Astrocyte of the spinal cord (primary cell): ENCODE measurements at regions not wholly inside any gene's neighbourhood (a gene's known extent, or its start where the extent isn't known, plus 50 kb on each side); places are given as distances from the start of the nearest gene placed in this dataset.

ENCODE experiments used
- DNase-seq: peaks from one replicate; pipeline ENCODE4 v3.0.0; 2011; ENCODE audit warnings: low read depth, low spot score
- H3K4me3 ChIP-seq: 2 replicates; pipeline ENCODE4 v1.5.1; 2011; ENCODE audit warnings: low read depth, mild to moderate bottlenecking, low read length, moderate library complexity
- CTCF ChIP-seq: IDR thresholded peaks from 2 replicates; pipeline ENCODE4 v1.5.1; 2012; ENCODE audit warnings: low read depth, mild to moderate bottlenecking, low read length, inconsistent platforms
- in situ Hi-C: cut with HindIII; loops from 2 replicates; pipeline ENCODE4 v1.10.0; 2017; ENCODE audit warnings: low sequenced_read_pairs

- in situ Hi-C loops = no loop called here
- TF ChIP-seq CTCF = no peak
- H3K4me3 ChIP-seq = no peak overlapping the region
- peak; percentile 58 for DNase-seq
These were observed 304.1 kb upstream of the ERBB4 start for GRCh38 chr2:212842544-212843185.

DNA sequence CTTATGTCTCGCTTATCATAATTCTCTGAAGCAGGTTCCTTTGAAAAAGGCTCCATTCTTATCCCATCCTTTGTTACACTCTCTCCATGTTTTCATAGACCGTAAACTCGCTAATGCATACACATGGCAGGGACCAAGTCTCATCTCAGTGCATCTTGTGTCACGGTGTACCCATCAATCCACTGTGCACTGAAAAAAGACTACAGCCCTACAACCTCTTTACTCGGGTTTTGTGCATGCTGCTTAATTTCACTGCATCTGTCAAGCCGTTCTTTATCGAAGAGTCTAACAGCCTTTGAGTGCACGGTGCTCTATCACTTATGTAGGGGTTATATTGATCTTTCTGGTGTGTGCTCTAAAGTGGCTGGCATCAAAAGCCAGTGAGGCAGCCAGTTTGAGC is 302.9 kb upstream of the ERBB4 start:
- TF ChIP-seq CTCF = no peak
- no peak for DNase-seq
- in situ Hi-C loops = no loop called here
- no peak overlapping the region for H3K4me3 ChIP-seq

DNA sequence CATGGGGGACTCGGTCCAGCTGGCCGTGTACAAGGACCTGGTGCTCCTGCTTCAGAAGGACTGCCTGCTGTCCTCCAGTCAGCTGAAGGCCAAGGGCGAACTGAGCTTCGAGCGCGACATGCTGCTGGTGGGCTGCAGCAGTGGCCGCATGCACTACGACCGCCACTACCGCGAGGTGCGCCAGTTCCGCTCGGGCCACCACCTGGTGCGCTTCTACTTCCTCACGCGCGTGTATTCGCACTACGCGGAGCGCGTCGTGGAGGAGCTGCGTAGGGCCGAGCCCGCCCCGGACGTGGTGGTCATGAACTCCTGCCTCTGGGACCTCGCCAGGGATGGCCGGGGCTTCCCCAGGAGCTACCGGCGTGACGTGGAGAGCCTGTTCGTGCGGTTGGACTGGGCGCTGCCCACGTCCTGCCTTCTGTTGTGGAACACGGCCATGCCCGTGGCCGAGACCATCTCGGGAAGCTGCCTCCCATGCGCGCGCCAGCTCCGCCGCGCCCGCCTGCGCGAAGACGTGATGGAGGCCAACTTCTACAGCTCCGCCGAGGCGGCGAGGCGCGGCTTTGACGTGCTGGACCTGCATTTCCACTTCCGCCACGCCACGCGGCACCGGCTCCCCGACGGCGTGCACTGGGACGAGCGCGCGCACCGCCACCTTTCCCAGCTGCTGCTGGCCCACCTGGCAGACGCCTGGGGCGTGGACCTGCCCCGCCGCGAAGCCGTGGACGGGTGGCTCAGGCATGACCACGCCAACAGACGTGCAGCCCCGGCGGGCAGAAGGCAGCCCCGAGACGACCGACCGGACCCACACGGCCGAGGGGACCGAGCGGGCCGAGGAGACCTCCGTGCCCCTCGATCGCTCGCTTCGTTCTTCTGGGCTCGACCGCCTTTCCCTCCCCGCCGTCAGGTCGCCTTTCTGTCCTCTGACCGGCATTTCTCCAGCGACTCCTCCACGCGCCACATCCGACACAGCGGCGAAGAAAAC is 293.9 kb upstream of the ERBB4 start:
- in situ Hi-C loops = no loop called here
- DNase-seq = no peak

GRCh38 chr2:212831671-212832199 is 293.1 kb upstream of the ERBB4 start:
- in situ Hi-C loops = no loop called here
- no peak for DNase-seq
- no peak for TF ChIP-seq CTCF
- no peak overlapping the region for H3K4me3 ChIP-seq

More for the DNA sequence above, 293.9 kb upstream of the ERBB4 start:
- no peak for TF ChIP-seq CTCF
- H3K4me3 ChIP-seq = no peak overlapping the region

GRCh38 chr2:212816267-212816666 is 277.7 kb upstream of the ERBB4 start:
- no peak overlapping the region for H3K4me3 ChIP-seq
- no peak for TF ChIP-seq CTCF
- in situ Hi-C loops = no loop called here
- DNase-seq = no peak

DNA sequence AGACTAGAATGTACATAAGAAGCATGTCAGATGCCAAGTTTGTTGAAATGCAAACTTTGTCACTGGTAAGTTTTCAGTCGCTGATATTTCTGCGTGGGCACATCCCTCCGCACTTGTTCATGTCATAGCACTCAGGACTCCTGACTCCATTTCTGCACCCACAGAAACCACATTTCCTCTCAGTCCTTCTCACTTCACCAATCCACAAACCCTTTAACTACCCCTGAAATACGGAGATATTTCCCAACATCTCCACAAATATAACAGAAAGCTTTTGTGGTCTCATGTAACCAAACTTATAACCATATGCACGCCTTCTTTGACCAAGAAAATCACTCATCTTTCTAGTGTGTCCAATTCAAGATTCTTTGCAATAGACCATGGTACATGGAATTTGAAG is 276.9 kb upstream of the ERBB4 start:
- no peak for DNase-seq
- TF ChIP-seq CTCF = no peak
- H3K4me3 ChIP-seq = no peak overlapping the region
- in situ Hi-C loops = no loop called here
